IMR-90 (cell line): ENCODE measurements at regions not wholly inside any gene's neighbourhood (a gene's known extent, or its start where the extent isn't known, plus 50 kb on each side); places are given as distances from the start of the nearest gene placed in this dataset.

ENCODE experiments used
- ATAC-seq: fragments of 200-7000 bp; cut with Tn5 transposase; 2 replicates; pipeline ENCODE4 v1.9.1; 2020; ENCODE audit warnings: low read depth, mild to moderate bottlenecking, moderate library complexity
- BruUV-seq: library from RNA; stranded (reverse); fragments of 400-500 nt; replicated peaks from 2 replicates; lab custom pipeline; 2021; lab: Mats Ljungman, UMichigan
- CTCF ChIA-PET: fragments of 300-600 bp; formaldehyde crosslinking; extraction: SDS; loops from one replicate; lab custom pipeline; 2021; ENCODE audit warnings: antibody characterized with exemption; lab: Yijun Ruan, JAX
- POLR2A ChIA-PET: fragments of 300-600 bp; sonication (Branson Sonifier 250); formaldehyde crosslinking; loops from one replicate; lab custom pipeline; 2022; ENCODE audit warnings: antibody characterized with exemption; ENCODE audit not compliant: unreplicated experiment; lab: Charles Lee
- DNase-seq: peaks from one replicate; pipeline ENCODE4 v3.0.0; 2013
- H2AFZ ChIP-seq: replicated peaks from 2 replicates; pipeline ENCODE3; 2013; ENCODE audit warnings: low read length, mild to moderate bottlenecking; ENCODE audit not compliant: poor library complexity
- H2AK5ac ChIP-seq: 2 replicates; pipeline ENCODE4 v1.6.1; 2013; ENCODE audit warnings: low read depth, low read length, inconsistent platforms
- H2AK9ac ChIP-seq: replicated peaks from 2 replicates; pipeline ENCODE3; 2013; ENCODE audit warnings: mild to moderate bottlenecking, low read depth, low read length, moderate library complexity; ENCODE audit not compliant: poor library complexity
- H2BK120ac ChIP-seq: 2 replicates; pipeline ENCODE4 v1.6.1; 2013; ENCODE audit warnings: low read depth, low read length, inconsistent platforms
- H2BK15ac ChIP-seq: 3 replicates; pipeline ENCODE4 v1.6.1; 2013; ENCODE audit warnings: low read depth, low read length, inconsistent platforms
- H2BK20ac ChIP-seq: 2 replicates; pipeline ENCODE4 v1.6.1; 2013; ENCODE audit warnings: low read depth, mild to moderate bottlenecking, inconsistent platforms, low read length, moderate library complexity
- H2BK5ac ChIP-seq: 2 replicates; pipeline ENCODE4 v1.6.1; 2013; ENCODE audit warnings: mild to moderate bottlenecking, low read depth, low read length, inconsistent platforms; ENCODE audit not compliant: poor library complexity, severe bottlenecking
- H3K14ac ChIP-seq: replicated peaks from 2 replicates; pipeline ENCODE4 v1.6.1; 2013; ENCODE audit warnings: low read depth, low read length, inconsistent platforms
- H3K18ac ChIP-seq: 2 replicates; pipeline ENCODE4 v1.6.1; 2013; ENCODE audit warnings: low read depth, low read length, control low read depth
- H3K23ac ChIP-seq: 2 replicates; pipeline ENCODE4 v1.6.1; 2013; ENCODE audit warnings: low read depth, low read length, inconsistent platforms
- H3K27ac ChIP-seq: 2 replicates; pipeline ENCODE4 v1.5.1; 2013; ENCODE audit warnings: mild to moderate bottlenecking, control low read depth, low read length; ENCODE audit not compliant: insufficient read depth
- H3K27me3 ChIP-seq: 2 replicates; pipeline ENCODE4 v1.6.1; 2013; ENCODE audit warnings: low read length; ENCODE audit not compliant: control insufficient read depth, insufficient read depth
- H3K36me3 ChIP-seq: 2 replicates; pipeline ENCODE4 v1.6.1; 2013; ENCODE audit warnings: low read length, mixed read lengths; ENCODE audit not compliant: control insufficient read depth, insufficient read depth
- H3K4ac ChIP-seq: 2 replicates; pipeline ENCODE4 v1.6.1; 2013; ENCODE audit warnings: low read depth, low read length, inconsistent platforms
- H3K4me1 ChIP-seq: 2 replicates; pipeline ENCODE4 v1.6.1; 2013; ENCODE audit warnings: low read length, mixed read lengths; ENCODE audit not compliant: control insufficient read depth, insufficient read depth
- H3K4me2 ChIP-seq: 2 replicates; pipeline ENCODE4 v1.6.1; 2013; ENCODE audit warnings: low read depth, mild to moderate bottlenecking, control low read depth, low read length, moderate library complexity
- H3K4me3 ChIP-seq: 2 replicates; pipeline ENCODE4 v1.5.1; 2013; ENCODE audit warnings: low read depth, mild to moderate bottlenecking, control low read depth, low read length, moderate library complexity; ENCODE audit not compliant: insufficient read depth
- H3K56ac ChIP-seq: 2 replicates; pipeline ENCODE4 v1.6.1; 2013; ENCODE audit warnings: low read length, inconsistent platforms; ENCODE audit not compliant: insufficient read depth; ENCODE audit errors: extremely low read depth
- H3K79me1 ChIP-seq, 2 experiments: 2 replicates each; pipeline ENCODE4 v1.6.1; 2013; ENCODE audit warnings: low read length in 2 of 2, inconsistent platforms in 1 of 2, low read depth in 1 of 2
- H3K9ac ChIP-seq: 2 replicates; pipeline ENCODE4 v1.6.1; 2013; ENCODE audit warnings: low read depth, low read length, control low read depth
- H3K9me1 ChIP-seq: 2 replicates; pipeline ENCODE4 v1.6.1; 2013; ENCODE audit warnings: low read length, inconsistent platforms; ENCODE audit not compliant: insufficient read depth
- H3K9me3 ChIP-seq: 2 replicates; pipeline ENCODE4 v1.6.1; 2013; ENCODE audit warnings: low read length; ENCODE audit not compliant: control insufficient read depth, insufficient read depth
- H4K20me1 ChIP-seq: 2 replicates; pipeline ENCODE4 v1.6.1; 2013; ENCODE audit warnings: low read length, inconsistent platforms; ENCODE audit not compliant: insufficient read depth
- H4K5ac ChIP-seq: 2 replicates; pipeline ENCODE4 v1.6.1; 2013; ENCODE audit warnings: mild to moderate bottlenecking, low read depth, low read length, control low read depth
- H4K8ac ChIP-seq, 2 experiments: 2 replicates each; pipeline ENCODE4 v1.6.1; 2013; ENCODE audit warnings: low read depth in 2 of 2, low read length in 2 of 2, control low read depth in 1 of 2, inconsistent platforms in 1 of 2
- H4K91ac ChIP-seq: 2 replicates; pipeline ENCODE4 v1.6.1; 2013; ENCODE audit warnings: low read depth, low read length, inconsistent platforms; ENCODE audit not compliant: insufficient read depth
- BHLHE40 ChIP-seq: fragments of 150-350 bp; IDR thresholded peaks from 2 replicates; pipeline ENCODE4 v1.6.1; 2016; ENCODE audit warnings: mild to moderate bottlenecking, low read depth, low read length
- CEBPB ChIP-seq: IDR thresholded peaks from 2 replicates; pipeline ENCODE4 v1.6.1; 2012; ENCODE audit warnings: low read depth, low read length, improper control_type of control experiment
- CHD1 ChIP-seq: IDR thresholded peaks from 2 replicates; pipeline ENCODE4 v1.6.1; 2012; ENCODE audit warnings: low read depth, low read length, improper control_type of control experiment
- FOS ChIP-seq: fragments of 150-350 bp; IDR thresholded peaks from 2 replicates; pipeline ENCODE4 v1.6.1; 2016; ENCODE audit warnings: low read depth, low read length
- MAFK ChIP-seq: IDR thresholded peaks from 2 replicates; pipeline ENCODE4 v1.6.1; 2012; ENCODE audit warnings: low read depth, low read length, improper control_type of control experiment
- MAZ ChIP-seq: IDR thresholded peaks from 2 replicates; pipeline ENCODE4 v1.6.1; 2012; ENCODE audit warnings: low read depth, mild to moderate bottlenecking, low read length, improper control_type of control experiment, moderate library complexity, borderline replicate concordance
- MXI1 ChIP-seq: IDR thresholded peaks from 2 replicates; pipeline ENCODE4 v1.6.1; 2012; ENCODE audit warnings: low read depth, mild to moderate bottlenecking, low read length, moderate library complexity, borderline replicate concordance
- NFE2L2 ChIP-seq: fragments of 150-350 bp; IDR thresholded peaks from 2 replicates; pipeline ENCODE4 v1.6.1; 2016; ENCODE audit warnings: low read depth, mild to moderate bottlenecking, low read length
- POLR2A ChIP-seq: IDR thresholded peaks from 2 replicates; pipeline ENCODE4 v1.6.1; 2012; ENCODE audit warnings: mild to moderate bottlenecking, low read depth, low read length
- RAD21 ChIP-seq: IDR thresholded peaks from 2 replicates; pipeline ENCODE4 v1.6.1; 2012; ENCODE audit warnings: low read length, improper control_type of control experiment
- RCOR1 ChIP-seq: IDR thresholded peaks from 2 replicates; pipeline ENCODE4 v1.6.1; 2012; ENCODE audit warnings: mild to moderate bottlenecking, low read length, improper control_type of control experiment; ENCODE audit not compliant: insufficient replicate concordance
- RFX5 ChIP-seq: IDR thresholded peaks from 2 replicates; pipeline ENCODE4 v1.8.0; 2012; ENCODE audit warnings: low read depth, mild to moderate bottlenecking, low read length, moderate library complexity
- SMC3 ChIP-seq: fragments of 150-350 bp; IDR thresholded peaks from 2 replicates; pipeline ENCODE4 v1.6.1; 2016; ENCODE audit warnings: low read depth, mild to moderate bottlenecking, antibody characterized with exemption, low read length, moderate library complexity
- WGBS, 2 experiments: methylation state at CpG; one replicate each; pipeline versions ENCODE4 v1.1.5 to v1.1.7; 2013; ENCODE audit warnings: missing lambda C conversion rate in 2 of 2; ENCODE audit not compliant: insufficient read length in 1 of 2; ENCODE audit errors: extremely low coverage in 2 of 2; 5-methylcytosine and 5-hydroxymethylcytosine counted together
- dilution Hi-C: fragments of 300-500 bp; cut with HindIII; formaldehyde crosslinking; loops from one replicate; pipeline ENCODE4 v1.14.3; 2018; ENCODE audit warnings: low sequenced_read_pairs; ENCODE audit not compliant: unreplicated experiment
- in situ Hi-C: fragments of 300-500 bp; cut with MboI; formaldehyde crosslinking; loops from 3 replicates; pipeline ENCODE4 v1.14.3; 2019; ENCODE audit warnings: low sequenced_read_pairs, inconsistent platforms, mixed read lengths
- intact Hi-C: fragments of 100-400 bp; cut with micrococcal nuclease; formaldehyde crosslinking; loops from 2 replicates; pipeline ENCODE4 v1.10.0; 2022
- TF ChIP-seq, protein P1 (sequence below): fragments of 150-350 bp; IDR thresholded peaks from 2 replicates; pipeline ENCODE4 v1.6.1; 2017; ENCODE audit warnings: mild to moderate bottlenecking, antibody characterized with exemption, low read length, low read depth
- TF ChIP-seq, protein P2 (sequence below): conservative IDR thresholded peaks from 2 replicates; pipeline ENCODE4 v1.5.1; 2012; ENCODE audit warnings: mild to moderate bottlenecking, low read depth, low read length, improper control_type of control experiment
- TF ChIP-seq, protein P3 (sequence below): fragments of 150-350 bp; IDR thresholded peaks from 2 replicates; pipeline ENCODE4 v1.6.1; 2016; ENCODE audit warnings: low read depth, mild to moderate bottlenecking, low read length, moderate library complexity, borderline replicate concordance

- Histone ChIP-seq H3K9me3 (no peaks in the 10 kb centered on the region), H3K4me2 (no peak overlapping the region), H3K9ac (no peak overlapping the region), H3K4me3 (no peak overlapping the region), H3K9me1 (peaks cover 5% of the 10 kb centered on the region; the same call in 1 of the 2 replicates), H2BK20ac (no peak overlapping the region), H4K20me1 (no peaks in the 10 kb centered on the region), H3K27me3 (no peaks in the 10 kb centered on the region), H4K5ac (no peak overlapping the region), H3K14ac (no peak overlapping the region), H3K4ac (no peak overlapping the region; the same call in 1 of the 2 replicates), H3K56ac (no peak overlapping the region), H3K23ac (no peak overlapping the region), H3K27ac (no peak overlapping the region), H2BK15ac (no peak overlapping the region; the same call in 2 of the 3 replicates), H2AK5ac (no peak overlapping the region), H2BK5ac (no peak overlapping the region), H4K8ac (no peak overlapping the region), H3K36me3 (no peaks in the 10 kb centered on the region), H3K79me1 (no peaks in the 10 kb centered on the region), H2AFZ (no peak overlapping the region), H2BK120ac (0 out of 2 replicates have a peak overlapping the region, but pooled peaks have one; percentile 6), H4K91ac (no peak overlapping the region), H3K18ac (no peak overlapping the region), H2AK9ac (no peak overlapping the region), H3K4me1 (peaks cover 9% of the 10 kb centered on the region)
- POLR2A ChIA-PET = no interaction called here
- BruUV-seq = no TSS peak
- whole genome bisulfite sequencing, 2 experiments = 100% methylated on average over 1 of the region's 8 CpGs; no CpG with 5 or more reads in 1 of the 2 experiments
- dilution Hi-C loops = no loop called here
- no peak for ATAC-seq
- intact Hi-C loops = no loop called here
- CTCF ChIA-PET = no interaction called here
- no peak for DNase-seq
- TF ChIP-seq, protein P1, sequence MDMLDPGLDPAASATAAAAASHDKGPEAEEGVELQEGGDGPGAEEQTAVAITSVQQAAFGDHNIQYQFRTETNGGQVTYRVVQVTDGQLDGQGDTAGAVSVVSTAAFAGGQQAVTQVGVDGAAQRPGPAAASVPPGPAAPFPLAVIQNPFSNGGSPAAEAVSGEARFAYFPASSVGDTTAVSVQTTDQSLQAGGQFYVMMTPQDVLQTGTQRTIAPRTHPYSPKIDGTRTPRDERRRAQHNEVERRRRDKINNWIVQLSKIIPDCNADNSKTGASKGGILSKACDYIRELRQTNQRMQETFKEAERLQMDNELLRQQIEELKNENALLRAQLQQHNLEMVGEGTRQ = no peak
- TF ChIP-seq, protein P2, sequence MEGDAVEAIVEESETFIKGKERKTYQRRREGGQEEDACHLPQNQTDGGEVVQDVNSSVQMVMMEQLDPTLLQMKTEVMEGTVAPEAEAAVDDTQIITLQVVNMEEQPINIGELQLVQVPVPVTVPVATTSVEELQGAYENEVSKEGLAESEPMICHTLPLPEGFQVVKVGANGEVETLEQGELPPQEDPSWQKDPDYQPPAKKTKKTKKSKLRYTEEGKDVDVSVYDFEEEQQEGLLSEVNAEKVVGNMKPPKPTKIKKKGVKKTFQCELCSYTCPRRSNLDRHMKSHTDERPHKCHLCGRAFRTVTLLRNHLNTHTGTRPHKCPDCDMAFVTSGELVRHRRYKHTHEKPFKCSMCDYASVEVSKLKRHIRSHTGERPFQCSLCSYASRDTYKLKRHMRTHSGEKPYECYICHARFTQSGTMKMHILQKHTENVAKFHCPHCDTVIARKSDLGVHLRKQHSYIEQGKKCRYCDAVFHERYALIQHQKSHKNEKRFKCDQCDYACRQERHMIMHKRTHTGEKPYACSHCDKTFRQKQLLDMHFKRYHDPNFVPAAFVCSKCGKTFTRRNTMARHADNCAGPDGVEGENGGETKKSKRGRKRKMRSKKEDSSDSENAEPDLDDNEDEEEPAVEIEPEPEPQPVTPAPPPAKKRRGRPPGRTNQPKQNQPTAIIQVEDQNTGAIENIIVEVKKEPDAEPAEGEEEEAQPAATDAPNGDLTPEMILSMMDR = no peak
- TF ChIP-seq MAFK (no peak), POLR2A (no peak), RCOR1 (no peak), NFE2L2 (no peak), MXI1 (no peak), RFX5 (no peak), FOS (no peak), CEBPB (no peak), BHLHE40 (no peak), RAD21 (no peak), CHD1 (no peak), SMC3 (no peak), MAZ (no peak)
- TF ChIP-seq, protein P3, sequence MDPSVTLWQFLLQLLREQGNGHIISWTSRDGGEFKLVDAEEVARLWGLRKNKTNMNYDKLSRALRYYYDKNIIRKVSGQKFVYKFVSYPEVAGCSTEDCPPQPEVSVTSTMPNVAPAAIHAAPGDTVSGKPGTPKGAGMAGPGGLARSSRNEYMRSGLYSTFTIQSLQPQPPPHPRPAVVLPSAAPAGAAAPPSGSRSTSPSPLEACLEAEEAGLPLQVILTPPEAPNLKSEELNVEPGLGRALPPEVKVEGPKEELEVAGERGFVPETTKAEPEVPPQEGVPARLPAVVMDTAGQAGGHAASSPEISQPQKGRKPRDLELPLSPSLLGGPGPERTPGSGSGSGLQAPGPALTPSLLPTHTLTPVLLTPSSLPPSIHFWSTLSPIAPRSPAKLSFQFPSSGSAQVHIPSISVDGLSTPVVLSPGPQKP = no peak
- in situ Hi-C loops = no loop called here
Observed at GRCh38 chr1:221837896-221838295, 96.0 kb upstream of the DUSP10 start.
